HG02884 (cell line): ENCODE measurements at regions not wholly inside any gene's neighbourhood (a gene's known extent, or its start where the extent isn't known, plus 50 kb on each side); places are given as distances from the start of the nearest gene placed in this dataset.

Source experiments
- ATAC-seq: cut with Tn5 transposase; IDR thresholded peaks from one replicate; pipeline ENCODE4 v1.9.1; 2021; ENCODE audit warnings: mild to moderate bottlenecking, moderate library complexity; ENCODE audit not compliant: unreplicated experiment

DNA sequence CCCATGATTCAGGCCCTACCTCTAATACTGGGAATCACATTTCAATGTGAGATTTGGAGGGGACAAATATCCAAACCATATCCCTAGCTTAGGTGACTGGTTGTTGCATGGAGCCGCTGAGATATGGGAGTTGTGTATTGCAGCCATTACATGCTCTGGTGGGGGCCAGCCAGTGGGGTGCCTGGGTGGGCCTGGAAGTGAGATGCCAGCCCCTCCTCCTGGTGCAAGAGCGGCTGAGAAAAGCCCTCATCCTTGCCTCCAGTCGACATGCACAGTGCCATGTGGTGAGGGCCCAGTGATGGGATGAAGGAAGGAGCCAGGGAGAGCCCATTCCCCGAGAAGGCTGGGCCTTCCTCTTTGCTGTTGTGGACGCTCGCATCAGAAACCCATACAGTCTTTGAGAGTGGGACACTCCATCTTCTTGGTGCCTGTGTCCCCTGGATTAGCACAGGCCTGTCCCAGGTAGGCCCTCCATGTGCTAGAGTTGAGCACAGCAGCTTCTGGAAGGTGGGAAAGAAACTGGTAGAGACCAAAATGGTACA, 1043.0 kb downstream of the TBC1D22A start:
- ATAC-seq, result no peak

DNA sequence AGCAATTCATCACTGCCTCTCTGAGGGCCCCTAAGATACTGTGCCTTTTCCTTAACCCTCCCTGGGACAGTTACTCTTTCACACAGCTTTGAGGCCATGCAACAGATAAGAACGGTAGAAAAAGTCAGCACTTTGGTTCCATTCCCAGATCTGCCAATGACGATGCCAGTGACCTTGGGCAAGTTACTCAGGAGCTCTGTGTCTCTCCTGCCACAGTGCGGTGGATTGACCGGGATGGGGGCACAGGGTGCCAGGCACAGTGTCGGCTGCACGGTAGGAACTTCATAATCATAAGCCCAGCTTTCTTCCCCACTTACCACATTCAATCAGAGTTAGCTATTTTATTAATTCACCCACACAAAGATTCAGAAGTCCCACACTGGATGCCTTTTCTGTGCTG, 1041.8 kb downstream of the TBC1D22A start:
- no peak for ATAC-seq

DNA sequence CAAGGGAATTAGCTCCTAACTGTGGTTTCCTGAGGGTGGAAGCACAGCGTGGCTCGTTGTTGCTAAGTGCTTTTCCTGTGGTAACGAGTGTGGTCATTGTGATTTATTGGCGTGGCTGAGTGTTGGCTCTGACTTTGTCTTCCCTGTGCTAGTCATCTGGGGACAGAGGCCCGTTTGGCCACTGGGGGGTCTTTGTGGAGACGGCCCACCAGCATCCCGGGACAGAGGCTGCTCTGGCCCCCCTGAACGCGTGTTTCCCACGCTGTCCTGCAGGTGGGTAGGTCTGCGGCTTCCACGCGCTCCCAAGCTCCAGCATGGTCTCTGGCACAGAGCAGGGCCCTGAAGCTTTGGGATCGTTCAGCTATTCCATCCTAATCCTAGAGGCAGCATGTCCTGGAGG, 1040.0 kb downstream of the TBC1D22A start:
- no peak for ATAC-seq

DNA sequence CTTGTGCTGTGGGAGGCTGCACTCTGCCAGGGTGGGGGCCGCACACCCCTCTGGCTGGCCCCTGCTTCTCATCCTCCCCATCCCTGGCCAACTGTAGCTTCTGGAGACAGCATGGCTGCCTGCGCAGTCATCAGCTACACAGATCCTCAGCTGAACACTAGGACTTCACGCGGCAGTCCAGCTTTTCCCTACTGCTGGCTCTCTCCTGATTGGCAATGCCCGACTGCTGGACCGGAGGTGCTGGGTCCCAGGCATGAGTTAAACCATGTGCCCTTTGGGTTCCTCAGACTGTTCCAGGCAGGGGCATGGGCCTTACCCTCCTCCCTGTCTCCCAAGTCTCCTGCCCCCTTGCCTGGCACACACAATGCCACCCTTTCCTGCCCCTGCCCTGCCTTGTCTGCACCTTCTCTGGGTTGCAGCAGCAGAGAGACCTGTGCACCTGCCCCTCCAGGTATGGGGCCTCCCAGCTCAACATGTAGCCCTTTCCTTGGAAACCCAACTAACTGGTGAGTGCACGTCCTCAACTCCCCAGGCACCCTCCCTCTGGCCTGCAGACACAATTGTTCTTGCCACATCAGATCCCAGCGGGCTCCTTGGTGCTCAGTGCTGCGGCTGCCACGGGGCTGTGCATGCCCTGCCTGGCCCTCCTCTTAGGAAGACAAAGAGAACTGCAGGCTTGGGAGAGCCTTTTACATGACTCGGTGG, 1039.2 kb downstream of the TBC1D22A start:
- ATAC-seq, result no peak

DNA sequence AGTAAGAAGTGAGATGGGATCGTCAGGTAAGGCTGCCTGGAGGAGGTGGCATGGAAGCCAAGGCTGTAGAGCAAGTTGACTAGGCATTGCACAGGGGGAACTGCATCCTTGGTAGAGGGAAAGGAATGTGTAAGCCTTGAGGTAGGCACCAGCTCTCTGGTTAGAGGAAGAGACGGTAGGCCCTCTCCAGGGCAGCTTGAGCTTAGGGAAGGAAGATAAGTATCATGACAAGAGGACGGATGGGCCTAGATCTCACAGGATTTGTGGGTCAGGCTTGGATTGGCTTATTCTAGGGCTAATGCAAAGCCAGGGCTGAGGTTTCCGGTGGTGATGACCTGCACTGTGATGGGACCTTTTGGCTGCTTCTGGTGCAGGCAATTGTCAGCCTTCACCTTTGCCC, 1035.8 kb downstream of the TBC1D22A start:
- ATAC-seq, result no peak

DNA sequence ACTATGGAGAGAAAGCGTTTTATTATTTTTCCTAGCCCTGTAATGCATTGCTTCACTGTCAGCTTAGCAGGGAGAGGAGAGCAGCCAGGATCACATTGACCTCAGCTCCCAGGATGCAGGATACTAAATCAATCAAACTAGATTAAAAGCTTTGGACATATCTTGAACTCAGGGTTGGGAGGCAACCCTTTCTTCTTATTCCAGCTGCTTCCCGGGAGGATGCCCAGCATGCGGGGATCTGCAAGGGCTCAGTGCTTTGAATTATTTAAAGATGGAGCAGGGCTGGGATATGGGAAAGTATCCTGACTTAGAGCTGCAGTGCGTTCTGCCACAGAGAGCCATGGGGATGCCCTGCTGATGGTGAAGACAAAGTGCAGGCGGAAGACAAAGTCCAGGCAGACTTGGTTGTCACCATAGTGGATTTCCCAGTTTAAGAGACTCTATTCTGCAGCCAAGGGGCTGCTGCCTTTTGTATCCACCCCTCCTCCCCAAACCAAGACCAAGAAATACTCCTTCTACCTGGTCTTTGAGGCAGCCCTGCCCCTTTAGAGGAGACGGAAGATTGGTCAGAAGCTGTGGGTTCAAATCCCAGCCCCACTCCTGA, 1035.0 kb downstream of the TBC1D22A start:
- ATAC-seq, result no peak

DNA sequence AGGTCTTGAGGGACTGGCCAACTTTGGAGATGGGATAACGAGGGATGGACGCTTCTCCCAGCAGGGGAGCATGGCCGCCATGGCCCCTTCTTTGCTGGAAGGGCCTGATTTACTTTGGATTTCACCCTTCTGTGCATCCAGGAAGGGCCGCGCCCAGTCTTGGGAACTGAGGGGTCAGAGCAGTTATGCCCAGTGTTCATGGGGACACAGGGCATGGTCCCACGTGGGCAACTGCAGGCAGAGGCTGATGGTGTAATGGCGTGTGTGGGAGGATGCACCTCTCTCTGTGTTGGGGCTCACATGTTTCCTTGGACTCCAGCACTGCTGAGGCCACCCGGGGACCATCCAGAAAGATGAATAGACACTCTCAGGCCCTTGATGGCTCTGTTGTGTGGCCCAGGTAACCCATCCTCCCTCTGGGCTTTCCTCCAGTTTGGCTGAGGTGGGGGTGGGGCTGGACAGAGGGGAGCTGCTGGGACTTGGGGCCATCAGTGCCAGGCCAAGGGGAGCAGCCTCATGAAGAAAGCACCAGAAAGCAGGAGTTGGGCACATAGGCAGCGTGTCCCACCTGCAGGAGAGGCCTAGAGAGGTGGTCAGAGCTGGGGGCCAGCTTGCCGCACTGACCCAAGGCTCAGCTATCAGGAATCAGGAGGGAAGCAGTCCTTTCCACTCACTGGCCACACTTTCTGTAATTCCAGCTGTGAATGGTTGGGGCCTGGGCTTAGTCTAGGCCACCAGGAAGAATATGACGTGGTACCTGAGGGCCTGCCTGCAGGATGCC, 1033.9 kb downstream of the TBC1D22A start:
- no peak for ATAC-seq

DNA sequence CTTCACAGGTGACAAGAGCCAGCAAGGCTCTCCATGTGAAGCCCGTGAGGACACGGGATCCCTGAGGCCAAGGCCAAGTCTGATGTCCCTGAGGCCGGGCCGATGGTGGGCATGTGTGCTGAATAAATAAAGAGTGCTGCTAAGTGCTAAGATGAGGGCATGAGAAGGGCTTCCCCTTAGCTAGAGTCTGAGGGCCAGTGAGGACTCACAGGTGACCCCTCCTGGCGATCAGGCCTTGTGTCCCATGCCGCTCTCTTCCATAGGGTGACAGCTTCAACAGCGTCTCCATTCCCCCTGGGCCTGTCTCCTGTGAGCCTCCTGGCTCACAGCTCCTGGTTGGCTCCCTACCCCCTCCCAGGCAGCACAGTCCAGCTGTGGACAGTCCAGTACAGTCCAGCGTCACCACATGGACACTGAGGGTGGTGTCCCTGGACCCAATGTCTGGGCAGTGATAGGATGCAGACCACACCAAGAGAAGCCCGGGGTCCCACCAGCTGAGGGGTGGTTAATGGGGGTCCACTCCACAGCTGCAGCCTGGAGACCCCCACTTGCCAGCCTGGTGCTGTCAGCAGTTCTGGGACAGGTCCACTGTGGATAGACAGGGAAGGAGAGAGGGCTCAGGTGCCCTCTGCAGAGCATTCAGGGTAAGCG, 1033.2 kb downstream of the TBC1D22A start:
- ATAC-seq, result no peak

DNA sequence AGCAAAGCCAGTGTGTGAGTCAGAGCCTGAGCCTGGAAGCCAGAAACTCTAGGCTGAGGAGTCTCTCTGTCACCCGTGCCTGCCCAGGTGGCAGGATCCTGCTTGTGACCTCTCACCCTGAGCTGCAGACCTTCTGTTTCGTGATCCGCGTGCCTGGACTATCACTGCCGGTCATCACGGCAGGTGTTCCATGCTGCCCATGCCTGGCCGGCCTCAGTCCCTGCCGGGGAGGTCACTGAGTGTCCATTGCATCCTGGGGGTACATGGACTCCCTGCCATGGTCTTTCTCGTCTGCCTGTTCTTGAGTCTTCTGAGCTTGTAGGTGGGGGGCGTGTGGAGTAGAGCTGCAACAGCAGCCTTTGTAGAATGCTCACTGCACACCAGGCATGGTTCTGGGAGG, 1032.4 kb downstream of the TBC1D22A start:
- ATAC-seq, result no peak

DNA sequence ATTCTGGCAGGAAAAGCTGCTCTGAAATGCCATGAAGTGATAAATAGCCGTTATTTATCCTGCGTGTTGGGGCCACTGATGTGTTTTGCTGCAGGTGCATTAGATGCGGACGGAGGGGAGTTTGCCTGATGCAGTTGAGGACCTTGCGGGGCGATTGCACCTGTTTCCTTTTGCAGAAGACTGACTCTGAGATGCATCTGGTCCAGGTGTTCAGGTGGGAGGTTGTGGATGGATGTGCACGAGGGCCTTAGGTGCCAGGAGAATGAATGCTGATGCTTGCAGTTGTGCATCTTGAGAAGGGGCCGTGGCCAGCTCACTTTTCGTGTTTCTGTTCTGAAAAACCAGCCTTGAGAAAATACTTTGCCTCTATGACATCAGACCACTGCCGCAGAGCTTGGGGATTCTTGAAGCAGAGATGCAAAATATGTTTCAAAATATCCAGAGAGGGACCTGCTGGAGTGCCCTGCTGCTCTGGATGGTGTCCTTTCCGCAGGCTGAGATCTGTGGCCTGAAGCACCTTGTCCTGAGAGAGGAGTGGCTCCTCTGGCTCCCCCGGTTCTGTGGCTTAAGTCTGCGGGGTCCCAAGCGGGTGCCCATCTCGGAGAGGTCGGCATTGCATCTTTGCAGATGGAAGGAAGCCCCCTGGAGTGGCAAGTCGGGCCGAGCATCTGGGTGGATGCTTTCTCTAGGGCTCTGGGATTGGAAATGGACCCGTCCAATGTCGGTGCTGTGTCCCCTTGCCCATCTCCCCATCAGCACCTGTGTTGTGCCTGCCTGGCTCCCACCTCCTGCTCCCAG, 1031.1 kb downstream of the TBC1D22A start:
- ATAC-seq, result no peak

DNA sequence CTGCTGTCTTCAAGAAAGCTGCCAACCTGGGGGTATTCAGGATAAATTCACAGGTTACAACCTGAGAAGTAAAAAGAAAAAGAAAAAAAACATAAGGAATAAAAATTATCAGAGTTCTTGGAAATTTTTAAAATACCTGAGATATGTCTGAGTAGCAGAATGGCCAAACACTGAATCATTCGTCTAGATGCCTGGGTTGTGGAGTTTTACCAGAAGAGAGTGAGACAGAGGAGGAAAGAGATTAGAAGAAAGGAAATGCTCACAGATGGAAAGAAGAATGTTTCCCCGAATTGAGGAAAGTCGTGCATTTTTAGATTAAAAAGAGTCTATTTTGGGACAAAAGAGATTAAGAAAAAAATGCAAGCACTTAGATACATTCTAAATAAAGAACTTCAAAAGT, 1026.7 kb downstream of the TBC1D22A start:
- ATAC-seq, result no peak

DNA sequence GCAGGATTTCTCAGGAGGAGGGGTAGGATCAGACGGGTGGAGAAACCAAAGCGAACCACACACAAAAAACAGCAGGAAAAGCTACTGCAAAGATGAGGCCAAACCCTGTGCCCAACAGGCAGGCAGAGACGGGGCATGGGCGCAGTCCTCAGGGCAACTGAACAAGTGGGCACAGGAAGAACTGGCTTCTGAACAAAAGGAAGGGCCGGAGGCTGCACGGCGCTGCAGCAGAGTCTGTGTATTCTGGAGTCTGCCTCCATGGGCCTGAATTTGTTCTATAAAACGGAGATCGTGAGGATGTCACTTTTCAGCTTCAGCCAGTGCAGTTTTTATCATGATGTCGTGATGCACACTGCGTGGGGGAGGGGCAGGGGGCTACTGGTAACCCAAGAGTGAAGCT, 1026.0 kb downstream of the TBC1D22A start:
- ATAC-seq, result no peak

DNA sequence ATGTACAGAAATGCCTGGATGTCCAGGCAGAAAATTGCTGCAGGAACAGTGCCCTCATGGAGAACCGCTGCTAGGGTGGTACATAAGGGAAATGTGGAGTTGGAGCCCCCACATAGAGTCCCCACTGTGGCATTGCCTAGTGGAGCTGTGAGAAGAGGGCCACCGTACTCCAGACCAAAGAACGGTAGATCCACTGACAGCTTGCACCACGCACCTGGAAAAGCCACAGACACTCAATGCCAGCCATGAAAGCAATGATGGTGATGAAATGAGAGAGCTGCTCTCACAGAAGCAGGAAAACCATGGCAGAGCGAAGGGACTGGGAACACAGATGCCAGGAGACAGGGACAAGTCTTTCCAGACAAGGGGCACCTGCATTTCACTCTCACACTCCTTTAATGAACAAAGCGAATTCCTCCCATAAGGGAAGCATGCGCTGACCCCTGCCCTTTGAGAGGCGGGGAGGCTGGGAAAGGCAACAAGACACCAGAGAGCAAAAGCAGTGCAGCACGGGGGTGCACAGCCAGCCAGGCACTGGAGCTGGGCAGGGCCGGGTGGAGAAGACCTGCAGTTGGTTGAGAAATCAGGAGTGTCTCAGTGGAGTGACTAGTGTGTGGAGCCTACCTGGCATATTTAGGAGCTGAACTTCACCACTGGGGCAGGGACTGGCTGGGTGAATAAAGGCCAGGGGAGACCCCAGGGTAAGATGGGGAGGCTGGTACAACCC, 1025.2 kb downstream of the TBC1D22A start:
- ATAC-seq, result no peak

DNA sequence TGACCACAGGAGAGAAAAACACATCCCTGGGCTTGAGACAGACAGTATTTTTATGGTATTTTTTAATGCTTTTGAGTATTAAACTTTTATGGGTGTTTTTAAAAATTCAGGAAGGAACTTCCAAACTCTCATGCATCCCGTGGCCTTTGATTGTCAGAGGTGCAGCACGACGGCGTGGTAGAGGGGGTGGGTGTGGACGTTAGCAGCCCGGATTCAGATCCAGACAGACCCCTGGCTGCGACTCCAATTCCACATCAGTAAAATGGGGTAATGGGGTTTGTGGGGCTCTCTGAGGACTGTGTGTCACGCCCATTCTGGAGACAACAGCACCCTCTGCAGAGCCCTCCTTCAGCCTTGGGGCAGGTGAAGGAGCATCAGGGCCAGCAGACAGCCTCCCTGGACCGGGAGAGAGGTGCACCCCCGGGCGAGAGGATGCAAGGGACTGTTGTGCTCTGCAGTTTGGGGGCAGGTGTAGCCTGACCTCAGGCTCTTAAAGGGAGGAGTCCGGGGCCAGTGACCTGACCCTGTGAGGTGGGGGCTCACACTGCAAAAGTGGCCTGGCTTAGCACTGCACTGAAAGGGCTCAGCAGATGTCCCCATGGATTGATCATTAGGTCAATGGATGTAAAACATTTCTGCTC, 1024.3 kb downstream of the TBC1D22A start:
- ATAC-seq, result no peak

DNA sequence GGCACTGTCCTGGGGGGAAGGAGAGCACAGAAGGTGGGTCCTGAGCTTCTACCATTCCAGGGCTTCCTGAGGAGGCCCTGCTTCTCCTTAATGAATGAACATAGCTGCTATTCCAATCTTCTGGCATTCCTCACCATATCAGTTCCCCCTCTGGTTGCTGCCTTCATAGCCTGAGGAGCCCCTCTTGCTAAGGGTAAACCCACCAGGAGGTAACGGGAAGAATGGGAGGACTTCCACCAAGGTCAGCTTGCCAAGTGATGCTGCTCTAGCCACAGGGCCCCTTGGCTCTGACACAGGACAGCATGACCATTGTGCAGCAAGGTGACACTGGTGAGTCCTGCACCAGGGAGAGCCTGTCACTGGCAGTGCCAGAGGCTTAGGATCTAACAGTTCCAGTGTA, 1022.5 kb downstream of the TBC1D22A start:
- ATAC-seq, result no peak

DNA sequence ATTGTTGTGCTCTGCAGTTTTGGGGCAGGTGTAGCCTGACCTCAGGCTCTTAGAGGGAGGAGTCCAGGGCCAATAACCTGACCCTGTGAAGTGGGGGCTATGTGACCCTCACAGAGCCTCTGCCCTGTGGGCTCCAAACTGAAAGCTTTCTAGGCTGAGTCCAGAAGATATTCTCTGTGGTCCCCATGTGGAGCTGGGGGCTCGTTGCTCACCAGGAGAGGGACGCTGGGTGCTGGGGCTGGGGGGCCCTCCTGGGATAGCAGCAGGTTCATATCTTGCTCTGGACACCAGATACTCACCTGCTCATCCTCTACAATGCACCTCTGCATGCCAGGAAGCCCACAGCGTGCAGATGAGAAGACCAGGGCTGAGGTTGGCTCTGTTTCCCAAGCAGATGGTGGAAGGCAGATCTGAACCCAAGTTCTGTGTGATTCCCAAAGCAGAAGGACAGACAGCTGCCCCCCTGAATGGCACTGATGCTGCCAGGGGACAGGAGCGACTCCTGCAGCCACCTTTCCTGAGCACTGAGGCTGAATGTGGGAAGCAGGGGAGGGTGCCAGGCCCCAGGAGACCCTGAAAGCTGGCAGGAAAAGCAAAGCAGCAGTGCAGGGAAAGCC, 1022.0 kb downstream of the TBC1D22A start:
- ATAC-seq, result no peak

DNA sequence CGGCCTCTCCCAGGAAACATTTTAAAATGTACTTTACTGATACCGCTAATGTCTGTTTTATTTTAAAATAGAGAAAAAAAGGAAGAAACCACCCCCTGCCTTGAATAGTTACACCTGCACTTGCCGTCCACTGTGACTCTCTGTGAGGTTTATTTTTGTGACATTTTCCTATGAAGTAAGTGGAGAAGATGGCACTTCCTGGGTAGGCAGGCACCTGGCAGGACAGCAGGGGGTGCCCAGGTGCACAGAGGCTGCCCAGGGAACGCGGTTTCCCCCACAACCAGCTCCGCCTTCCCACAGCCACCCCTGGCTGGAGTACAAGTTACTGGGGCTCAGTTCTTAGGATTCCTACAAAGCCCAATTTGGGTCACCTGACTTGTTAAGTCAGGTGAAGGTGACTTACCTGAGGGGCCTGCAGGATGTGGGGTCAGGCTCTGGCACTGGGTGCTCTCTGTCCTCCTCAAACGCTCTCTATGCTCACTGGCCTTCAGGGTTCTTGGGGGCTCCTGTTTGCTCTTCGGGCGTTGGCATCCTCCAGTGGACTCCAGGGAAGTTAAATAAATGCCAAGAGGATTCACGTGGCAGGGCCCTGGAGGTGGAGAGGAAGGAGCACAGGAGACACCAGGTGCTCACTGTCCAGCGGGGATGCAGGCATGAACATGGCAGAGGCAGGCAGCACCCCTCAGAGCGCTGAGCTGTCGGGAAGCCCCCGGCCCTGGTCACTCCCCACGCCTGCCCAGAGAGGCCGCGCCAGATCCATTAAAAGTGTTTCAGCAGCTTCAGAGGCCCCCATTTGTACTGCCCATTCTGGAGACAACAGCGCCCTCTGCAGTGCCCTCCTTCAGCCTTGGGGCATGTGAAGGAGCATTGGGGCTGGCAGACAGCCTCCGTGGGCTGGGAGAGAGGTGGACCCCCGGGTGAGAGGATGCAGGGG, 1021.2 kb downstream of the TBC1D22A start:
- ATAC-seq, result no peak
